ENCODE measurements at regions not wholly inside any gene's neighbourhood (a gene's known extent, or its start where the extent isn't known, plus 50 kb on each side); places are given as distances from the start of the nearest gene placed in this dataset.

GRCh38 chr4:116449764-116450163 is 635.6 kb downstream of the TRAM1L1 start:
- no peaks in the 10 kb centered on the region for H3K27me3 ChIP-seq (replicated peaks; ENCODE audit: insufficient read depth)
- in situ Hi-C loops (cut with MboI): no loop called here
- WGBS, 2 experiments (ENCODE audit: low coverage in 1 of 2, low lambda C conversion rate in 2 of 2, missing lambda C conversion rate in 2 of 2): 4 to 5% methylated on average over 2 of the region's 2 CpGs
- no peaks in the 10 kb centered on the region for H3K9me2 ChIP-seq (ENCODE audit: insufficient read depth)
- no peaks in the 10 kb centered on the region for H3K79me2 ChIP-seq (ENCODE audit: insufficient read depth)
- no peak overlapping the region for H2AFZ ChIP-seq
- no peaks in the 10 kb centered on the region for H4K20me1 ChIP-seq (ENCODE audit: insufficient read depth)
- no peak overlapping the region for H3K4me2 ChIP-seq (ENCODE audit: unreplicated experiment)
- no peaks in the 10 kb centered on the region for H3K36me3 ChIP-seq (ENCODE audit: low read depth)
- no peaks in the 10 kb centered on the region for H3K4me1 ChIP-seq (ENCODE audit: insufficient read depth)
- H3K4me3 ChIP-seq: no peak overlapping the region
- no peak for DNase-seq
- no peak overlapping the region for H3K27ac ChIP-seq
- TF ChIP-seq EZH2 (IDR thresholded peaks at IDR 0.05; ENCODE audit: insufficient read depth, poor library complexity, severe bottlenecking) (no peak), EZH2phosphoT487 (IDR thresholded peaks at IDR 0.05; ENCODE audit: insufficient read depth, low read depth) (no peak)
- no peaks in the 10 kb centered on the region for H3F3A ChIP-seq (ENCODE audit: insufficient read depth)
- no peaks in the 10 kb centered on the region for H3K9me3 ChIP-seq (ENCODE audit: low read depth)
- no peak overlapping the region for H3K9ac ChIP-seq

- H3K4me2 ChIP-seq (ENCODE audit: unreplicated experiment): no peak overlapping the region
- no peaks in the 10 kb centered on the region for H3K9me3 ChIP-seq (ENCODE audit: low read depth)
- H3K79me2 ChIP-seq (ENCODE audit: insufficient read depth): no peaks in the 10 kb centered on the region
- H3K9ac ChIP-seq: no peak overlapping the region
- no peaks in the 10 kb centered on the region for H3K27me3 ChIP-seq (replicated peaks; ENCODE audit: insufficient read depth)
- H3F3A ChIP-seq (ENCODE audit: insufficient read depth): no peaks in the 10 kb centered on the region
- in situ Hi-C loops (cut with MboI): no loop called here
- H3K27ac ChIP-seq: no peak overlapping the region
- no peaks in the 10 kb centered on the region for H3K36me3 ChIP-seq (ENCODE audit: low read depth)
- no peaks in the 10 kb centered on the region for H3K9me2 ChIP-seq (ENCODE audit: insufficient read depth)
- H4K20me1 ChIP-seq (ENCODE audit: insufficient read depth): no peaks in the 10 kb centered on the region
- H3K4me1 ChIP-seq (ENCODE audit: insufficient read depth): no peaks in the 10 kb centered on the region
- no peak overlapping the region for H2AFZ ChIP-seq
- H3K4me3 ChIP-seq: no peak overlapping the region
- no peak for DNase-seq
- TF ChIP-seq EZH2 (IDR thresholded peaks at IDR 0.05; ENCODE audit: insufficient read depth, poor library complexity, severe bottlenecking) (no peak), EZH2phosphoT487 (IDR thresholded peaks at IDR 0.05; ENCODE audit: insufficient read depth, low read depth) (no peak)
Observed at GRCh38 chr4:116444117-116444516, 641.3 kb downstream of the TRAM1L1 start.

GRCh38 chr4:116438981-116439729 is 646.2 kb downstream of the TRAM1L1 start:
- Histone ChIP-seq H3K79me2 (ENCODE audit: insufficient read depth) (no peaks in the 10 kb centered on the region), H3K4me1 (ENCODE audit: insufficient read depth) (no peaks in the 10 kb centered on the region), H3K4me2 (ENCODE audit: unreplicated experiment) (no peak overlapping the region), H3K9me3 (ENCODE audit: low read depth) (no peaks in the 10 kb centered on the region), H3F3A (ENCODE audit: insufficient read depth) (no peaks in the 10 kb centered on the region), H3K9me2 (ENCODE audit: insufficient read depth) (0 out of 2 replicates have a peak, but pooled peaks cover 5% of the 10 kb centered on the region), H3K4me3 (no peak overlapping the region), H3K27me3 (replicated peaks; ENCODE audit: insufficient read depth) (no peaks in the 10 kb centered on the region), H3K27ac (no peak overlapping the region), H3K9ac (no peak overlapping the region), H4K20me1 (ENCODE audit: insufficient read depth) (no peaks in the 10 kb centered on the region), H3K36me3 (ENCODE audit: low read depth) (no peaks in the 10 kb centered on the region), H2AFZ (no peak overlapping the region)
- in situ Hi-C loops (cut with MboI): no loop called here
- WGBS, 2 experiments (ENCODE audit: low coverage in 1 of 2, low lambda C conversion rate in 2 of 2, missing lambda C conversion rate in 2 of 2): 0% methylated on average over 1 of the region's 1 CpG
- TF ChIP-seq EZH2phosphoT487 (IDR thresholded peaks at IDR 0.05; ENCODE audit: insufficient read depth, low read depth) (no peak), EZH2 (IDR thresholded peaks at IDR 0.05; ENCODE audit: insufficient read depth, poor library complexity, severe bottlenecking) (no peak)
- DNase-seq: no peak

GRCh38 chr4:116438417-116438816 is 647.0 kb downstream of the TRAM1L1 start:
- H2AFZ ChIP-seq: no peak overlapping the region
- H3K27ac ChIP-seq: no peak overlapping the region
- 0 out of 2 replicates have a peak, but pooled peaks cover 5% of the 10 kb centered on the region for H3K9me2 ChIP-seq (ENCODE audit: insufficient read depth)
- H3F3A ChIP-seq (ENCODE audit: insufficient read depth): no peaks in the 10 kb centered on the region
- H3K79me2 ChIP-seq (ENCODE audit: insufficient read depth): no peaks in the 10 kb centered on the region
- H3K36me3 ChIP-seq (ENCODE audit: low read depth): no peaks in the 10 kb centered on the region
- DNase-seq: no peak
- 0 to 1% methylated on average over 2 of the region's 2 CpGs for WGBS, 2 experiments (ENCODE audit: low coverage in 1 of 2, low lambda C conversion rate in 2 of 2, missing lambda C conversion rate in 2 of 2)
- in situ Hi-C loops (cut with MboI): no loop called here
- no peak overlapping the region for H3K4me2 ChIP-seq (ENCODE audit: unreplicated experiment)
- no peak overlapping the region for H3K4me3 ChIP-seq
- no peaks in the 10 kb centered on the region for H3K4me1 ChIP-seq (ENCODE audit: insufficient read depth)
- no peaks in the 10 kb centered on the region for H3K9me3 ChIP-seq (ENCODE audit: low read depth)
- H3K27me3 ChIP-seq (replicated peaks; ENCODE audit: insufficient read depth): no peaks in the 10 kb centered on the region
- no peaks in the 10 kb centered on the region for H4K20me1 ChIP-seq (ENCODE audit: insufficient read depth)
- TF ChIP-seq EZH2 (IDR thresholded peaks at IDR 0.05; ENCODE audit: insufficient read depth, poor library complexity, severe bottlenecking) (no peak), EZH2phosphoT487 (IDR thresholded peaks at IDR 0.05; ENCODE audit: insufficient read depth, low read depth) (no peak)
- no peak overlapping the region for H3K9ac ChIP-seq

Data from GM23248 (cell line).